Small intestine (tissue), 7 donors: ENCODE measurements at regions not wholly inside any gene's neighbourhood (a gene's known extent, or its start where the extent isn't known, plus 50 kb on each side); places are given as distances from the start of the nearest gene placed in this dataset.

Experiments
- DNase-seq, 2 donors: peaks; one replicate each; pipeline versions ENCODE4 v3.0.0 to v3.0.0-alpha.2; 2013
- FAIRE-seq: peaks from 2 replicates; lab custom pipeline; 2012; peaks lifted over from hg19 to GRCh38; lab: Jason Lieb, UNC
- H3K27ac ChIP-seq, 3 donors: one replicate each; pipeline ENCODE4 v1.5.1; 2013; ENCODE audit warnings: low read length in 2 of 3, mild to moderate bottlenecking in 2 of 3, control low read depth in 1 of 3, inconsistent platforms in 1 of 3, low read depth in 1 of 3, moderate library complexity in 1 of 3
- H3K27me3 ChIP-seq, 3 donors: one replicate each; pipeline ENCODE4 v1.6.1; 2013; ENCODE audit warnings: low read length in 3 of 3, inconsistent platforms in 1 of 3; ENCODE audit not compliant: control insufficient read depth in 3 of 3, insufficient read depth in 3 of 3
- H3K36me3 ChIP-seq, 3 donors: one replicate each; pipeline ENCODE4 v1.6.1; 2013; ENCODE audit warnings: low read length in 3 of 3, inconsistent platforms in 1 of 3, low read depth in 1 of 3, mild to moderate bottlenecking in 1 of 3, moderate library complexity in 1 of 3; ENCODE audit not compliant: control insufficient read depth in 3 of 3, insufficient read depth in 2 of 3
- H3K4me1 ChIP-seq, 3 donors: one replicate each; pipeline ENCODE4 v1.6.1; 2013; ENCODE audit warnings: low read length in 2 of 3, inconsistent platforms in 1 of 3, low read depth in 1 of 3, mild to moderate bottlenecking in 1 of 3, moderate library complexity in 1 of 3; ENCODE audit not compliant: control insufficient read depth in 3 of 3, insufficient read depth in 2 of 3
- H3K4me3 ChIP-seq, 3 donors: one replicate each; pipeline ENCODE4 v1.5.1; 2013; ENCODE audit warnings: low read length in 3 of 3, control low read depth in 1 of 3, inconsistent platforms in 1 of 3, low read depth in 1 of 3, mild to moderate bottlenecking in 1 of 3, moderate library complexity in 1 of 3
- H3K9me3 ChIP-seq, 2 donors: one replicate each; pipeline ENCODE4 v1.6.1; 2013; ENCODE audit warnings: low read depth in 1 of 2, low read length in 1 of 2; ENCODE audit not compliant: control insufficient read depth in 2 of 2, insufficient read depth in 1 of 2
- WGBS, 3 donors: extraction: QIAGEN DNeasy Blood & Tissue Kit; methylation state at CpG; one replicate each; pipeline ENCODE4 v1.1.7; 2013; 5-methylcytosine and 5-hydroxymethylcytosine counted together
- donor health status: healthy with polysubstance abuse.
- donor health status: control.
- donor health status: control.
- donor health status: Bipolar disorder and iron deficiency.
- donor health status: healthy.

- H3K27ac ChIP-seq = peak overlapping the region in 1 of 3 donors; percentile 37
- FAIRE-seq = no peak
- no peak for DNase-seq
- no peaks in the 10 kb centered on the region for H3K27me3 ChIP-seq
- H3K4me1 ChIP-seq = no peaks in the 10 kb centered on the region
- no peaks in the 10 kb centered on the region for H3K9me3 ChIP-seq
- H3K36me3 ChIP-seq = no peaks in the 10 kb centered on the region
- WGBS, 3 donors = 60 to 64% (median 61%) methylated on average over 4 of the region's 4 CpGs
- no peak overlapping the region for H3K4me3 ChIP-seq
These were observed 473.3 kb upstream of the NR2F2 start for GRCh38 chr15:95857124-95857757.

- Histone ChIP-seq H3K36me3 (no peaks in the 10 kb centered on the region), H3K4me1 (no peaks in the 10 kb centered on the region), H3K9me3 (no peaks in the 10 kb centered on the region), H3K27me3 (no peaks in the 10 kb centered on the region), H3K4me3 (no peak overlapping the region), H3K27ac (no peak overlapping the region)
- no peak for FAIRE-seq
- no peak for DNase-seq
These were observed 472.7 kb upstream of the NR2F2 start for GRCh38 chr15:95857758-95858157.

GRCh38 chr15:95860406-95860805 is 470.1 kb upstream of the NR2F2 start:
- FAIRE-seq = no peak

GRCh38 chr15:95864467-95864886 is 466.0 kb upstream of the NR2F2 start:
- no peaks in the 10 kb centered on the region for H3K36me3 ChIP-seq
- FAIRE-seq (no peak), DNase-seq (peak in 1 of 2 donors; percentile 13)
- no peak overlapping the region for H3K27ac ChIP-seq
- no peak overlapping the region for H3K4me3 ChIP-seq
- H3K9me3 ChIP-seq = no peaks in the 10 kb centered on the region
- no peaks in the 10 kb centered on the region for H3K4me1 ChIP-seq
- WGBS, 3 donors = 55 to 66% (median 62%) methylated on average over 3 of the region's 3 CpGs
- peaks cover 0 to 6% (median 0%) of the 10 kb centered on the region in 3 donors for H3K27me3 ChIP-seq

More at GRCh38 chr15:95860406-95860805, 470.1 kb upstream of the NR2F2 start:
- Histone ChIP-seq H3K4me3 (no peak overlapping the region), H3K4me1 (no peaks in the 10 kb centered on the region), H3K27me3 (no peaks in the 10 kb centered on the region), H3K36me3 (no peaks in the 10 kb centered on the region), H3K27ac (no peak overlapping the region), H3K9me3 (no peaks in the 10 kb centered on the region)
- WGBS, 3 donors = 79 to 94% (median 89%) methylated on average over 1 of the region's 1 CpG
- no peak for DNase-seq

- H3K4me3 ChIP-seq = no peak overlapping the region
- DNase-seq (no peak), FAIRE-seq (no peak)
- 55 to 70% (median 60%) methylated on average over 4 of the region's 4 CpGs for WGBS, 3 donors
- H3K36me3 ChIP-seq = no peaks in the 10 kb centered on the region
- H3K4me1 ChIP-seq = no peaks in the 10 kb centered on the region
- no peaks in the 10 kb centered on the region for H3K9me3 ChIP-seq
- peak overlapping the region in 1 of 3 donors; percentile 9 for H3K27ac ChIP-seq
- peaks cover 0 to 6% (median 0%) of the 10 kb centered on the region in 3 donors for H3K27me3 ChIP-seq
These were observed 465.2 kb upstream of the NR2F2 start for GRCh38 chr15:95865330-95865739.

GRCh38 chr15:95866711-95867440 is 463.6 kb upstream of the NR2F2 start:
- no peaks in the 10 kb centered on the region for H3K4me1 ChIP-seq
- H3K27ac ChIP-seq = no peak overlapping the region
- H3K4me3 ChIP-seq = no peak overlapping the region
- H3K36me3 ChIP-seq = no peaks in the 10 kb centered on the region
- FAIRE-seq (no peak), DNase-seq (no peak)
- H3K27me3 ChIP-seq = peaks cover 0 to 6% (median 0%) of the 10 kb centered on the region in 3 donors
- no peaks in the 10 kb centered on the region for H3K9me3 ChIP-seq
- WGBS, 3 donors = 77 to 89% (median 86%) methylated on average over 8 of the region's 8 CpGs

GRCh38 chr15:95868450-95868849 is 462.1 kb upstream of the NR2F2 start:
- WGBS, 3 donors = 50 to 64% (median 53%) methylated on average over 5 of the region's 5 CpGs
- Histone ChIP-seq H3K4me1 (no peaks in the 10 kb centered on the region), H3K4me3 (no peak overlapping the region), H3K27ac (no peak overlapping the region), H3K36me3 (no peaks in the 10 kb centered on the region), H3K9me3 (no peaks in the 10 kb centered on the region), H3K27me3 (peaks cover 0 to 6% (median 0%) of the 10 kb centered on the region in 3 donors)
- DNase-seq (peak in 1 of 2 donors; percentile 35), FAIRE-seq (no peak)

GRCh38 chr15:95868970-95869369 is 461.5 kb upstream of the NR2F2 start:
- Histone ChIP-seq H3K27me3 (peaks cover 0 to 6% (median 0%) of the 10 kb centered on the region in 3 donors), H3K4me3 (no peak overlapping the region), H3K4me1 (no peaks in the 10 kb centered on the region), H3K9me3 (no peaks in the 10 kb centered on the region), H3K27ac (no peak overlapping the region), H3K36me3 (no peaks in the 10 kb centered on the region)
- WGBS, 3 donors = 76 to 84% (median 83%) methylated on average over 13 of the region's 13 CpGs
- DNase-seq (no peak), FAIRE-seq (no peak)
